ENCODE measurements at regions not wholly inside any gene's neighbourhood (a gene's known extent, or its start where the extent isn't known, plus 50 kb on each side); places are given as distances from the start of the nearest gene placed in this dataset.

GRCh38 chr12:114275086-114275485 is 130.9 kb downstream of the TBX5 start:
- Histone ChIP-seq H3K27me3 (replicated peaks in 1 of 2; ENCODE audit: control insufficient read depth in 2 of 2, insufficient read depth in 2 of 2, low read length in 1 of 2) (no peaks in the 10 kb centered on the region), H3K79me2 (ENCODE audit: control insufficient read depth, insufficient read depth, low read length) (no peaks in the 10 kb centered on the region), H3K9me3 (replicated peaks; ENCODE audit: control insufficient read depth, insufficient read depth, low read length) (no peaks in the 10 kb centered on the region), H3K4me3 (no peak overlapping the region), H3K9ac (ENCODE audit: control insufficient read depth, insufficient read depth, low read length) (no peak overlapping the region), H3K27ac (ENCODE audit: control insufficient read depth, insufficient read depth) (no peak overlapping the region), H2AFZ (ENCODE audit: control insufficient read depth, low read depth, low read length) (no peak overlapping the region), H3K4me2 (ENCODE audit: control insufficient read depth, insufficient read depth) (no peak overlapping the region), H3K4me1 (ENCODE audit: control insufficient read depth, insufficient read depth, low read length) (no peaks in the 10 kb centered on the region), H3K36me3 (ENCODE audit: control insufficient read depth in 2 of 2, insufficient read depth in 2 of 2, low read length in 1 of 2) (no peaks in the 10 kb centered on the region), H4K20me1 (ENCODE audit: control insufficient read depth, insufficient read depth) (no peaks in the 10 kb centered on the region)
- WGBS (ENCODE audit: insufficient coverage, insufficient replicate concordance, low lambda C conversion rate, missing lambda C conversion rate): 33% methylated on average over 4 of the region's 4 CpGs
- ChIA-PET SMC1A (ENCODE audit: uncharacterized antibody, unreplicated experiment) (no interaction called here), RAD21 (ENCODE audit: unreplicated experiment) (no interaction called here), POLR2A (no interaction called here), CTCF (no interaction called here)
- no TSS peak for BruUV-seq (replicated peaks)
- in situ Hi-C loops (cut with MboI): no loop called here
- intact Hi-C loops (cut with micrococcal nuclease; ENCODE audit: unreplicated experiment): no loop called here
- FAIRE-seq: no peak
- no peak for DNase-seq (ENCODE audit: low read depth, low spot score)
- TF ChIP-seq KLF5 (IDR thresholded peaks at IDR 0.05; ENCODE audit: partially characterized antibody) (no peak), NBN (IDR thresholded peaks at IDR 0.05) (no peak), FOXM1 (IDR thresholded peaks at IDR 0.05; ENCODE audit: low read depth, low read length) (no peak), MLLT1 (IDR thresholded peaks at IDR 0.05) (no peak), MEF2A (IDR thresholded peaks at IDR 0.05; ENCODE audit: insufficient read depth, low read depth, low read length) (no peak), TAF1 (IDR thresholded peaks at IDR 0.05; ENCODE audit: borderline replicate concordance, low read depth, low read length) (no peak), TARDBP (IDR thresholded peaks at IDR 0.05; ENCODE audit: borderline replicate concordance) (no peak), IRF5 (IDR thresholded peaks at IDR 0.05; ENCODE audit: borderline replicate concordance) (no peak), TCF7 (IDR thresholded peaks at IDR 0.05; ENCODE audit: borderline replicate concordance) (no peak), SIN3A (IDR thresholded peaks at IDR 0.05; ENCODE audit: low read depth, low read length) (no peak), POU2F2 (IDR thresholded peaks at IDR 0.05; ENCODE audit: borderline replicate concordance, low read depth, low read length) (no peak), ELK1 (IDR thresholded peaks at IDR 0.05; ENCODE audit: low read depth, low read length) (no peak), GATAD2B (conservative IDR thresholded peaks at IDR 0.05; ENCODE audit: low read depth) (no peak), MYC (IDR thresholded peaks at IDR 0.05; ENCODE audit: insufficient read depth, insufficient read length, insufficient replicate concordance, low read length, severe bottlenecking) (no peak), ZNF274 (IDR thresholded peaks at IDR 0.05; ENCODE audit: insufficient read depth, insufficient read length) (no peak), ZBTB33 (IDR thresholded peaks at IDR 0.05) (no peak)
- ATAC-seq: no peak

Data from GM12878 (cell line).